Activated naive CD4-positive, alpha-beta T cell treated with Interleukin-2 at 50 U/mL for 16 hours (primary cell): ENCODE measurements at regions not wholly inside any gene's neighbourhood (a gene's known extent, or its start where the extent isn't known, plus 50 kb on each side); places are given as distances from the start of the nearest gene placed in this dataset.
"Not testable (repeated sequence)": the region's sequence is repeated elsewhere in the genome, so short reads cannot be mapped to it uniquely, and the experiment has no call there.

Experiments used
- DNase-seq: peaks from one replicate; pipeline ENCODE4 v3.0.0-alpha.2; 2020

DNA sequence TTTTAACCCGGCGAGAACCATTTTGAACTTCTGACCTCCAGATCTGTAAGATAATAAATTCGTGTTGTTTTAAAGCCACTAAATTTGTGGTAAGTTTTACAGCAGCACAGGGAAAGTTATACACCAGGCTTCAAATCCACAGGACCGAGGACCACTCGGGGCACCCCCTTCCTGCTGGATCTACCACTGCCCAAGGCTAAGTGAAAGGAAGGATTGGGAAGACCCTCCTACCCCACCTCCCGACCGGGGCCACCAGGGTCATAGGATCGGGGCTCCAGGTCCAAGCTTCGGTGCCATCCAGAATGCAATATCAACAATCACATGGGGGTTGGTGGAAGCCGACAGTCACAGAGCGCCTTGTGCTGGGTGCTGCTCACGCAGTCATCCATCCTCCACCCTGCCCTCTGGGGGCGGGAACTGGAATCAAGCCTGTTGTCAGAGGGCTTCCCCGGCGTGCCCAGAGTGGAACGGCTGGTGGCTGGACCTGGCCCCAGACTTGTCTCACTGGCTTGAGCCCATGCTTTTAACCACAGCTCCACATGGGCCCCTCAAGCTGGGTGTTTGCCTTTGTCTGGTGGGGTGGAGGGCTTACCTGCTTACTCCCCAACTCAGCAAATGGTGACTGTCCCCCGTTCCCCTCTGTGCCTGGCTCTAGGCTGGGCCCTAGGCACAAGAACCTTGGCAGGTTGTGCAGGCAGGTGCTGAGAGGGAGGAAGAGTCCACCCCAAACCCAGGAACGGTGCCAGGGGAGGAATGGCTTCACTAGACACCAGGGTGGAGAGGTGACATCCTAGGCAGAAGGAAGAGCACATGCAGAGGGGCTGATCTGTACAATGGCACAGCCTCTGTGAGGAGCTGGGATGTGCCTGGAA is 180.3 kb upstream of the RTL1 start:
- DNase-seq: no peak

DNA sequence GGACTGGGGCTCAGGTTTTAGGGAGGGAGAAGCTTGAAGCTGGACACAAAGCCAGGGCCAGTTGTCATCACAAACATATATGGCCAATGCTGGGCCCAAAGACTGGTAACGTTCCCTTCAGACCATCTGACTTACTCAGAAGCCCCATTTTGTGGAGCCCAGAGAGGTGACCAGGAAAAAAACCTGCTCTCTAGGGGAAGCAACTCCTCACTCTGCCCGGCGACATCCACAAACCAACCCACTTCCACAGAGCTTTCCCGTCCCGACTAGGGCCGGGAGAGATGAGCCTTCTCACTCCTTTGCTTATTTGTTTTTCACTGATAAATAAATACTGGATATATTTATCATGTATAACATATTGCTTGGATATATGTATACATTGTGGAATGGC is 180.9 kb upstream of the RTL1 start:
- no peak for DNase-seq

DNA sequence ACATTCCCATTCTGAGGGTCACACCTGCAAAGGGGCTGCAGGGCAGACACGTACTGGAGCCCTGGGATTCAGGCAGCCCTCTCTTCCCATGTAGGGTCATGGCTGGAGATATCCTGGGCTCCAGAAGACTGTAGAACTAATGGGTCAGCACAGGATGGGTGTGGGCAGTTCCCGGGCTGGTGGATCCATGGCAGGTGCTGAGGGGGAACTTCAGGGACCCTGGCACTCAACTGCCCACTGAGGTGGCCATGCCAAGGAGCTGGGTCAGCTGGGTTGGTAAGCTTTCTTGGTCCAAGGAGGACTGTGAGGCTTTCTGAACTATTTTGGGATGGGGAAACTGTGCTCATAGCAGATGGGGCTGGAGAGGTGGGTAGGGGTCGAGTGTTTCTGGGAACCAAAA is 183.4 kb upstream of the RTL1 start:
- no peak for DNase-seq

DNA sequence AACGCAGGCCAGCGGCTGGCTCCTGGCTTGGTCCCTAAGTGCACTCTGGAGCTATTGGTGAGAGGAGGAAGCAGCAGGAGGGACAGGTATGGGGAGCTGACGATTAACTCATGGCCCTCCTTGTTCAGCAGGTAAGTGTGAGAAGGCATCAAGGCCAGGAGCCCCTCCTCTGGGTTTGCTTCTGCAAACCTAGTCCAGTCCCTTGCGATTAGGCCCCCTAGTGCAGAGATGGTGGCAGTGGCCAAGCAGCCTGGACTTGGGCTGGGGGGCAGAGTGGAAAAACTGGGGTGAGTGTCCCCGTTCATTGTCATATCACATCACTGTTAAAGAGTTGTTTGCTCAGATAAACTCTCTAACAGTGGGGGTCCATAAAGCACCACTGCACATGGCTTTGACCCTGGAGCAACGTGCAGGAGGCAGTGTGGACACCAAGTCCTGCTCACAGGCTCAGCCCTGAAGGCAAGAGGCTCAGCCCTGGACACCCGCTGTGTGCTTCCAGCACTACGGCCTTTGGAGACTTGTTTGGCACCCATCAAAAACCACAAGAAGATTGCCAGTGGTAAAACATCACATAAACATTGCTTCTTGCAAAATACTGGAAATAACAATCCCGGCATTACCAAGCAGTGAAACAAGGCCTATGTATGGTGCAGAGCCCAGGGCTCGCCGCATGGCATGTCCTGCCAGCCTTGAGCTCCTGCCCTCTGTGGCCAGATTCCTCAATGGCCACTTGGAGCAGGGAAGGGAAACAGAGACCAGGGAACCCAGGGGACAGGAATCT is 184.3 kb upstream of the RTL1 start:
- no peak for DNase-seq

DNA sequence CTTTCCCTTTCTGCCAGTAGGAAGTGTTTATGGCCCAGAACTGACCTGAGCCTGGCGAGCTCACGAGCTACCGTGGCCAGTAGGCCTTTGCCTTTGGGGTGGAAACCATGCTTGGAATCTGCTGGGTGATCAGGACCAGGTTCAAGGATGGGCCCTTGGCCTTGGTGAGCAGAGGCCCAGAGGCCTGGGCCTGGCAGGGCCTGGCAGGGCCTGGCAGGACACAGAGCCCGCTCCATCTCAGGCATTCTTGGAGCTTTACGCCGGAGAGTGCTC is 184.8 kb upstream of the RTL1 start:
- no peak for DNase-seq

DNA sequence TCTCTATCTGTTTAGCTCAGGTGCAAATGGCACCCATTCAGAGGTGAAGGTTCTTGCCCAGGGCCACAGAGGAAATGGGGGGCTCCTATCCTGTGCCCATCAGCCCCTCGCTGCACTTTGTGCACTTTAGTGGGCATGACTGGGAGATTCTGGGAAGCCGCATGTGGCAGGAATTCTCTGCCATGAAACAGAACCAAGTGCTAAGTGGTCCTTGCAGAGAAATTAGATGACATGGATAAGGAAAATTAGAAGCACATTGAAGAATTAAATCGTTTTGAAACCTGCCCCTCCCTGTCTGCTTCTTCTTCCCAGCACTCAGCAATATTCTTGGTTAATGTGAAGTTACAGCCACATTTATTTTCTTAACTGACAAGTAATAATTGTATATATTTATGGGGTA is 185.2 kb upstream of the RTL1 start:
- no peak for DNase-seq

DNA sequence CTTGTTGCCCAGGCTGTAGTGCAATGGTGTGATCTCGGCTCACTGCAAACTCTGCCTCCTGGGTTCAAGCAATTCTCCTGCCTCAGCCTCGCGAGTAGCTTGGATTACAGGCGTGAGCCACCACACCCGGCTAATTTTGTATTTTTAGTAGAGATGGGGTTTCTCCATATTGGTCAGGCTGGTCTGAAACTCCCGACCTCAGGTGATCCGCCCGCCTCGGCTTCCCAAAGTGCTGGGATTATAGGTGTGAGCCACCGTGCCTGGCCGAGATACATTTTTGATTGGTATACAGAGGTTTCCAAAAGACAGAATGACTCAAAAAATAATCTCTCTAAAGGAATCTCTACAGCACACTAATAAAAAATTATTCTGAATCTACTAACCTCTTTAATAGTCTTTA is 187.0 kb upstream of the RTL1 start:
- DNase-seq: not testable (repeated sequence)

DNA sequence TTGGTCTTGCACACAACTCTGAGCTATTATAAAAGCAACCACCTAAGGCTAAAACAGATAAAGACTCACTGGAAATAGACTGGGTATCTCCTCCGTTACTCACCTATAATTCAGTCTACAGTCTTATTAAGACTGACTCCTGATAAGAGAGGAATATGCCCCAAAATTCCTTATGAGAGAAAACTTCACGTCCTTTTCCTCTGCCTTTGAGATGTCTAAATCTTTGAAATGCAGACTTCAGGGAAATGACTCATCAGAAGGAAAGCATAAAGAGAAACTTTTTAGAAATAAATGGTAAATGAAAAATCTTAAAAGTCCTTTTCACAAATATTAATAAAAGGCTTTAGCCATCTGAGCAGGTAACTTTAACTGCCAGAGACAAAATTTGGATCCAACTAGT is 187.5 kb upstream of the RTL1 start:
- DNase-seq: no peak

DNA sequence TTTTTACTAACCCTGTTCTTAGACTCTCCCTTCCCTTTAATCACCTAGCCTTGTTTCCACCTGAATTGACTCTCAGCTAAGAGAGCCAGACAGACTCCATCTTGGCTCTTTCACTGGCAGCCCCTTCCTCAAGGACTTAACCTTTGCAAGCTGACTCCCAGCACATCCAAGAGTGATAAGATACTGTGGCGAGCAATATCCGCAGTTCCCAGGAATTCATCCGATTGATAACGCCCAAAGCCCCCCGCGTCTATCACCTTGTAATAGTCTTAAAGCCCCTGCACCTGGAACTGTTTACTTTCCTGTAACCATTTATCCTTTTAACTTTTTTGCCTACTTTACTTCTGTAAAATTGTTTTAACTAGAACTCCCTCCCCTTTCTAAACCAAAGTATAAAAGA is 191.4 kb upstream of the RTL1 start:
- DNase-seq: not testable (repeated sequence)

DNA sequence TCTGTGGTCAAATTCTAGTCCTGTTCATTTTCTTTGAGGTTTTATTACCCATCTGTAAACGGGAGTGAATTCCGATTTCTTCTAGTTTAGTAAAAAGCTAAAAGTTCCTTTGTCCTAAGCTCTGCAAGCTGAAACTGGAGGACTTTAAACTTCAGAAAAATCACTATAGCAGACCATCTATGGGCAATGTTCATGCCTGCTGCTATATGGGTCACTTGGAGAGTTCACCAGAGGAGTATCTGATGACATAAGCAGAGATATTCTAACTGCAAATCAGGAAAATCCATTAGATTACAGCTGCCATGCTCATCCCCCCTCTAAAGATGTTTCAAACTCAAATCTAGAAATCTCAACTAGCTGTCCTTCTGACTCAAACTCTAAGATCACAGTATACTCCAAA is 193.0 kb upstream of the RTL1 start:
- DNase-seq: no peak

DNA sequence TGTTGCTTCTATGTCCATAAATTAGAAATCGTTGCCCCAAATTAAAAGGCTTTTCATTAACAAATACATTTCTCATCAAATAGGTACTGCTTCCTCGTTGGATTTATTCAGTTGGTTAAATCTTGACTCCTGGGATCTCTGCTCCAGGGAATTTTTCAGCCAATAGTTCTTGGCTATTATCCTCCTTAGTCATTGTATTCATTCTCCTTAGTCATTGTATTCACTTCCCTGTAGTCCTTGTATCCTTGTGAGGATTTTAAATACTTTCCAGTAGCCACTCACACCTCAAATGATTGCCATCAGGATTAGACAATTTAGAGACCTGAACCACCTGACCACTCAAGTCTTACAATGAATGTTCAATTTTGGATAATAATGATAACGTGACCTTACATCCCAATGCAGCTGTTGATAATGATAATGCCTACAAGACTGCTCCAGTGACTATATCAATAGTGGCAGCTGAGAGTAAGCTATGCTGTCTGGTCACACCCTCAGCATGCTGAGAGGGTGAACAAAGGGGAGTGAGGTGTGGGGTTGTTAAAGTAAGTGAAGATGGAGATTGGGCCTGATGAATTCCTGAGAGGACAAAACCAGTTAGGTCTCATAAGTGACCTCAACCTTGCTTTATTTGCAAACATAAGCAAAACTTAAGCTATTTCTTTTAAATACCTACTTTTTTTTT is 193.7 kb upstream of the RTL1 start:
- no peak for DNase-seq

DNA sequence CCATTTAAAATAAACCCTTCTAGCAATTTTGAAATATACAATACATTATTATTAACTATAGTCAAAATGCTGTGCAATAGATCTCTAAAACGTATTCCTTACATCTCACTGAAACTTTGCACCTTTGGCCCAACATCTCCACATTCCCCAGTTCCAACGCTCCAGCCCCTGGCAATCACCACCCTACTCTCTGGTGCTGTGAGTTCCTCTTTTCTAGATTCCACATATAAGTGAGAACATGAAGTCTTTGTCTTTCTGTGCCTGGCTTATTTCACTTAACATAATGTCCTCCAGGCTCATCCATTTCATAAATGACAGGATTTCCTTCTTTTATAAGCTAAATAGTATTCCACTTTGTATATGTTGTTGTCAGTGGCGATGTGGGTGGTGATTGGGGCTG is 194.7 kb upstream of the RTL1 start:
- DNase-seq: no peak

DNA sequence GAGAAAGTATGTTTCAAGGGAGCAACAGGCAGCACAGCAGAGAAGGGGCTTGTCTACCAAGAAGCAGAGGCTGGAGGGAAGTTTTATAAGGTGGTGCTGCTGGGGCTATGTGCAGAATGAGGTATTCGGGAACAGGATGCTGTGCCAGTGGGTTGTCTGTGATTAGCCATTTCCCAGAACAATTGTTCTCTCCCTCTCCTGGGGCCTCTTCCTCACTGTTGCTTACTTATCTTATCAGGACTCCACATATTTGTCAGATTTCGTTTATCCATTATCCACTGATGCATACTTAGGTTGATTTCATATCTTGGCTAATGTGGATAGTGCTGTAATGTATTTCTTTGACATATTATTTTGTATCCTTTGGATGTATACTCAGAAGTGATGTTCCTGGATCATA is 195.1 kb upstream of the RTL1 start:
- no peak for DNase-seq

DNA sequence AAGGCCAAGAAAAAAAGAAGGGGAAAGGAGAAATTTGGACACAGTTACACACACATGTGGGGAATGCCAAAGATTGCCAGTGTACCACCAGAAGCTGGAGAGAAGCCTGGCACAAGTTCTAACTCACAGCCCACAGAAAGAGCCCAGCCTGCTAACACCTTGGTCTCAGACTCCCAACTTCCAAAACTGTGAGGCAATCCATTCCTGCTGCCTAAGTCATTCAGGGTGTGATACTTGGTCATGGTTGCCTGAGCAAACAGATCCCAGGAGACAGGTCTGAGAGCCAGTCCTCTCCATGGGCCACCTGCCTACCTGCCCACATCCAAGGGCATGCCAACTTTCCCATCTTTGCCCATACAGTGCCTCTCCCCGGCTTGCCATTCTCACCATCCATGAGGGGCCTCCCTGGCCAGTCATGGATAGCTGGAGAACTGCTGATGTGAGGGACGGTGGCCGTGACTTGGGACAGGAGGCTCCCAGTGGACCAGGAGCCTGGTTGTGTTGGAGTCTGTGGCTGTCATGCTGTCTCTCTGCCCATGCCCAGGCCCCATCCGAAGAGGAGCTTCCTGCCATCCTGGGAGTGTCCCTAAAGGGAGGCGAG is 198.0 kb upstream of the RTL1 start:
- no peak for DNase-seq

DNA sequence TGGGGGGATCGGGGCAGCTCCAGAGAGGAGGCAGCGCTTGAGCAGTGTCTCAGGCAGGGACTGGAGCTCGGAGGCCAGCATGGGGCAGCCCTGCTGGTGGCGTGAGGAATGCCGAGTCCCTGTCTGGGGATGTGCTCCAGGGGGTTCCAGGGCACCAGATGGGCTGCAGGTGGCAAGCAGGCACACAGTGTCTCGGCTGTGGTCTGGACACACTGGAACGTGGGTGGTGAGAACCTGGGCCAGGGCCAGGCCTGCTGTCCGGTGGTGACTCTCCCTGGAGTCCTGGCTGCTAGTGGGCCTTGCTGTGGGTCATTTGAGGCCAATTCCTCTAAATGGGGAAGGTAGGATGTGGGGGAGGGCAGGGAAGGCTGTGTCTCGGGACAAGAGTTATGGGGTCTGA is 199.4 kb upstream of the RTL1 start:
- no peak for DNase-seq

DNA sequence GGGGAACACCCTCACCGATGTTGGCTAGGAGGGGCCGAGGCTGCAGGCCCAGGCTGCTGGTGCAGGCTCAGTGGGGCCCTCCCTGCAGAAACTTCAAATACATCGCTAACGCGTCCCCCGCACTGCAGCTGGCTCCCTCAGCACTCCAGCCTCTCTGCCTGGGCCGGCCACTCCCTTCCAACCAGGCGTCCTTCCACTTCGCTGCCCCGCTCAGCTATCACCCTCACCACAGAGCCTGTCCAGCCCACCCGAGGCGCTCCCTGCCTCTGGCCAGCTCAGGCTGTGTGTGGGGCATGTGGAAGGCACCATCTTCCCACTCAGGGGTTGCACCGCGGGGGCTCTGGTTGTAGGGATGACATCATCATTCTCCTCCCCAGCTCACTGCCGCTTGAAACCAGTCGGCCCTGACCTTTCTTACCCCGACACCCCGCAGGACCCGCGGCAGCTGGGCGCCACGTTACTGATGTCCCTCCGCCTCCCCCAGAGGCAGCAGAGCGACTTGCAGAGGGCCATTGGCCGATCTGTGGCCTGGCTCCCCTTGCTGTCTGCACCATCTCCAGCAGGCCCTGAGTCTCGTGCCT is 199.9 kb upstream of the RTL1 start:
- DNase-seq: no peak

DNA sequence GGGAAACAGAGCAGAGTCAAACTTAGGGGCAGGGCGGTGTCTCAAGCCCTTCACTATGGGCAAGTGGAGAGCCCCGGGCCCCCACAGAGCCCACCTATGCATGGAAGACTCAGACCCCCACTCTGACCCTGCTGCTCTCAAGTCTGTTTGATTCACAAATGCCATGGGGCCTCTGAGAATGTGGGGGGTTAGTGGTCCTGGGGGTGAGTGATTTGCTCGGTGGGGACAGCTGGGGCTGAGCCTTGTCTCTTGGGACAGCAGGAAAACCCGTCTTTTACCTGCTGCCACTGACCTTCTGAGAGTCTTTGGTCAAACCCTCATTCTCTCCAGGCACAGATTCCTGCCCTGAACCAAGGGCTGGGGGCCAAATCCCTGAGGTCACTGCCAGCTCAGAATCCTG is 201.0 kb upstream of the RTL1 start:
- no peak for DNase-seq

DNA sequence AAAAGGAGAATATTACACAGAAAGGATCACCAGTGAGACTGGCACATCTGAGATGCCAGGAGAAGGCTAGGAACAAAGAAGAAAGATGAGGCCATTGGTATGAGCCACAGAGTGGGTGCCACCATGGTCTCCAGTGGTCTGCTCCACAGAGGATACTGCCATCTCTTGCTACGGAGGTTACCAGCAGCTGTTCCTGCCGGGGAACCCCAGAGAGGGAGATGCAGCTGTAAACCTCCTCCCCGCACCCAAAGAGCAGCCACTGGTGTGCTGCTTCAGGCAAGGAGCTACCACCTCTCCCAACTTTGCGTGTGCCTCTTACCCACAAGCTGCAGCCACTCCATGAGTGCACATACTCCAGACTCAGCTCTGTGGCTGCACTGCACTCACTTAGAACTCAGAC is 201.5 kb upstream of the RTL1 start:
- DNase-seq: no peak

DNA sequence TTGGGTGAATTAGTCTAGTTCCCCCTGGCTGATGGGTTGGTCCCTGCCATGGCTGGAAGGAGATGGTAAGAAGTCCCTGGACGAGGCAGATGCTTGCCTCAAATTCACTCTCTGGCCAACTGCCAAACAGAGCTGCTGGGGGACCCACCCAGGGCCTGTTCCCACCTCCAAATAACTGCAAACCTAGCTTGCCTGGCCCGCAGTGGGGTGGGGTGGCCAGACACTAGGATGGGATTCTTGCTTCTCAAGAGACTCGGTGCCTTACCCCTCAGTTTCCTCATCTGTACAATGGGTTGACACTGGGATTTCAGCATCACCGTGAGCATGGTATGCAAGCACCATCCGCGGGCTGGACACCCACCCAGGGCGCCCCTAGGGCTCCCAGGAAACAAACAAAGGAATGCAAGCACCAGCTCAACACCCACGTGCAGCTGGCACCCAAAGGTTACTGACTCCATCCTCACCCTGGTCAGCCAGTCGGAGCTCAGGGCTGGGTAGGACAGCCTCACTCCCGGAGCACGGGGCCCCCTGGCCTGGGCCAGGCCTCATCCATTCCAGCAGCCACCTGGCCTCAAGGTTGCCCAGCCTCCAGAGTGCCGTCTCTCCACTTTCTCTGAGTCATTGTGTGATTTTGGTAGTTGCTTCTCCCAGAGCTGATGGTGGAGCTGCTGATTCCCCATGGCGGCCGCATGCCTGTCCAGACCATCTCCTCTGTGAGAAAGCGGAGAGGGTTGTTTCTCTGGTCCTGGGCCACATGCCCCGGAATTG is 205.2 kb upstream of the RTL1 start:
- no peak for DNase-seq

DNA sequence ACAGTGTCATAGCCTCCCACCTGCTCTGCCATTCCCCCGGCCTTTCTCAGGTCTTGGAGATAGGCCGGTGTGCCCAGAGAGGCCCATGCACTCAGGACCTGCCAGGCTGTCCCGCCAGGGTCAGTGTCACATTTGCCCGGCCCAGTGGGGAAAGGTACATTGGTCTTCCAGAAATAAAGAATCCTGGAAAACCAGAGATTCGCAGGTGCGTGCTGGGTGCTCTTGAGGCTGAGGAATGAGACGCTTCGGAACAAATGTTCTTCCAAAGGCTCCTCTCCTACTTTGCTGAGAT is 205.8 kb upstream of the RTL1 start:
- no peak for DNase-seq

DNA sequence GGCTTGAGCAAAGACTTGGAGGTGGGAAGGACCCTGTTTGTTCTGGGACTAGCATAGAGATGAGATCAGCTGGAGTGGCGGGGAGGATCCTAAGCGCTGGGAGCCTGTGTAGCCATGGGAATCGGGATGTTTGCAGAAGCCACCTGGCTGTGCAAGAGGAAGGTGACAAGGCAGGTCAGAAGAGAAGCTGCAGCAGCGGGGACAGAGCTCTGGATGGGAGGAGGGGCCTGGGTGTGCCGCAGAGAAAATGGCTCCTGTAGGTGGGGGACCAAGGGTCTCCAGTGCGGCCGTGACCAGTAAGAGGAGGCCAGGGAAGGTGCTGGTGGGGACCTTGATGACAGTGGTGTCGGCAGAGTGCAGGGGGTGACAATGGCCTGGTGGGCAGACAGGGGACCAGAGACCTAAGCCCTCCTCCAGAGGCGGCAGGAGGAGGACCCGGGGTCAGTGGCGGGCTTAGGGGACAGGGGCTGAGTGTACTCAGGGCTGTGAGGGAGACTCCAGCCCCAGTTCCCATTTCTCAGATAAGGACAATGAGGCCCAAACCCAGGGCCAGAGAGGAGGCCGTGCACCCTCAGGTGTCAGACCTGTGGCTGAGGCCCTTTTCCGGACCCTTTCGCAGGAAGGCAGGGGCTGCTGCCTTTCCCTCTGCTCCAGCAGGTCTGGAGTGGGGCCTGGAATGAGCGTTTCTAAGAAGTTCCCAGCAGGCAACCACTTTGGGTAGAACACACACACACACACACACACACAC is 206.6 kb upstream of the RTL1 start:
- DNase-seq: no peak
